Tibial nerve (tissue), 4 donors: ENCODE measurements at regions not wholly inside any gene's neighbourhood (a gene's known extent, or its start where the extent isn't known, plus 50 kb on each side); places are given as distances from the start of the nearest gene placed in this dataset.

ENCODE experiments used
- DNase-seq, 2 donors: peaks; one replicate each; pipeline ENCODE4 v3.0.0-alpha.2; 2019; ENCODE audit warnings: low spot score in 2 of 2
- H3K27ac ChIP-seq, 4 donors: fragments of 200-600 bp; sonication (generic) in 3 of 4; one replicate each; pipeline ENCODE4 v1.5.1; 2017 to 2019; ENCODE audit warnings: mild to moderate bottlenecking in 1 of 4
- H3K27me3 ChIP-seq, 2 donors: fragments of 200-600 bp; sonication (generic) in 1 of 2; one replicate each; pipeline versions ENCODE4 v1.5.1 to v1.6.0; 2017 to 2019
- H3K36me3 ChIP-seq, 3 donors: fragments of 200-600 bp; sonication (generic); one replicate each; pipeline ENCODE4 v1.5.1; 2018 to 2019
- H3K4me1 ChIP-seq, 4 donors: fragments of 200-600 bp; sonication (generic) in 3 of 4; one replicate each; pipeline ENCODE4 v1.5.1; 2017 to 2019
- H3K4me3 ChIP-seq, 4 donors: fragments of 200-600 bp; sonication (generic) in 3 of 4; one replicate each; pipeline ENCODE4 v1.5.1; 2017 to 2019; ENCODE audit warnings: mild to moderate bottlenecking in 1 of 4, moderate library complexity in 1 of 4
- H3K9me3 ChIP-seq, 4 donors: fragments of 200-600 bp; sonication (generic) in 3 of 4; one replicate each; pipeline ENCODE4 v1.5.1; 2017 to 2019
- CTCF ChIP-seq, 5 experiments: fragments of 200-600 bp in 3 of 5; fragments of 450-650 bp in 2 of 5; sonication (generic) in 3 of 5; IDR thresholded peaks; one replicate each; pipeline ENCODE4 v1.5.1; 2016 to 2019; ENCODE audit warnings: antibody characterized with exemption in 5 of 5, mild to moderate bottlenecking in 3 of 5, moderate library complexity in 2 of 5
- EP300 ChIP-seq, 2 donors: sonication (generic); formaldehyde crosslinking; IDR thresholded peaks; one replicate each; pipeline ENCODE4 v1.6.1; 2017; ENCODE audit warnings: antibody characterized with exemption in 2 of 2, mild to moderate bottlenecking in 1 of 2
- POLR2A ChIP-seq, 2 donors: fragments of 450-650 bp; IDR thresholded peaks; one replicate each; pipeline ENCODE4 v1.6.1; 2017; ENCODE audit warnings: antibody characterized with exemption in 2 of 2, mild to moderate bottlenecking in 2 of 2, moderate library complexity in 2 of 2
- WGBS, 2 donors: methylation state at CpG; one replicate each; pipeline ENCODE4 v1.1.5; 2018; 5-methylcytosine and 5-hydroxymethylcytosine counted together

- Histone ChIP-seq H3K27me3 (no peaks in the 10 kb centered on the region), H3K4me1 (peaks cover 0 to 16% (median 9%) of the 10 kb centered on the region in 4 donors), H3K27ac (no peak overlapping the region), H3K4me3 (no peak overlapping the region), H3K36me3 (no peaks in the 10 kb centered on the region), H3K9me3 (no peaks in the 10 kb centered on the region)
- no peak for DNase-seq
- TF ChIP-seq POLR2A (IDR thresholded peaks at IDR 0.05) (no peak), CTCF (IDR thresholded peaks at IDR 0.05) (no peak), EP300 (IDR thresholded peaks at IDR 0.05) (no peak)
- 83 to 91% methylated on average over 9 of the region's 9 CpGs for WGBS, 2 donors
Measured at GRCh38 chr6:43921039-43921438, 151.0 kb downstream of the VEGFA start.

GRCh38 chr6:43919774-43920173, 149.8 kb downstream of the VEGFA start:
- Histone ChIP-seq H3K27me3 (no peaks in the 10 kb centered on the region), H3K27ac (no peak overlapping the region), H3K9me3 (no peaks in the 10 kb centered on the region), H3K4me1 (peaks cover 0 to 16% (median 9%) of the 10 kb centered on the region in 4 donors), H3K36me3 (no peaks in the 10 kb centered on the region), H3K4me3 (no peak overlapping the region)
- 71 to 93% methylated on average over 2 of the region's 2 CpGs for WGBS, 2 donors
- TF ChIP-seq POLR2A (IDR thresholded peaks at IDR 0.05) (no peak), EP300 (IDR thresholded peaks at IDR 0.05) (no peak), CTCF (IDR thresholded peaks at IDR 0.05) (no peak)
- no peak for DNase-seq

DNA sequence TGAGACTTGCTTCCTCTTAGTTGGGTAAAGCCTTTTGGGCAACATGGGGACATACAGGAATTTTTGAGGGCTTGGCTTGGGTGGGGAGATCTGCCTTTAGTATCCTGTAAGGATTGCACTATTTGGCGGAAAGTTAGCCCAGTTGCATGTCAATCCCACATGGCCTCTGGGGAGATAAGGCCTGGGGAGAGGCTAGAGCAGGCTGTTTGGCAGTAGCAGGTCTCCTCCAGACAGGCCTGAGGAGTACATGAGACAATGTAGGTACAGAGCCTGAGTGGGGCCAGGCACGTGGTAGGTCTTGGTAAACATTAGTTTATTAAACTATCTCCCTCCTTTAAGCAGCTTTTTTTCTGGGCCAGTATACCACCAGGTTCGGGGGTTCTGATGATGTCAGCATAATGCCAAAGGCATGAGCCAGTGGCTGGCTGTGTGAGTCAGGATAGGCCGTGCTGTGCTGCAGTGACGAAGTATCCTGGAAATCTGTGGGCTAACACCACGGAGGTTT, 147.9 kb downstream of the VEGFA start:
- Histone ChIP-seq H3K27ac (peak overlapping the region in 1 of 4 donors; percentile 26), H3K4me1 (peaks cover 0 to 5% (median 0%) of the 10 kb centered on the region in 4 donors), H3K9me3 (no peaks in the 10 kb centered on the region), H3K27me3 (no peaks in the 10 kb centered on the region), H3K36me3 (no peaks in the 10 kb centered on the region), H3K4me3 (no peak overlapping the region)
- 81 to 92% methylated on average over 6 of the region's 6 CpGs for WGBS, 2 donors
- TF ChIP-seq POLR2A (IDR thresholded peaks at IDR 0.05) (no peak), CTCF (IDR thresholded peaks at IDR 0.05) (no peak), EP300 (IDR thresholded peaks at IDR 0.05) (no peak)
- DNase-seq, result no peak

DNA sequence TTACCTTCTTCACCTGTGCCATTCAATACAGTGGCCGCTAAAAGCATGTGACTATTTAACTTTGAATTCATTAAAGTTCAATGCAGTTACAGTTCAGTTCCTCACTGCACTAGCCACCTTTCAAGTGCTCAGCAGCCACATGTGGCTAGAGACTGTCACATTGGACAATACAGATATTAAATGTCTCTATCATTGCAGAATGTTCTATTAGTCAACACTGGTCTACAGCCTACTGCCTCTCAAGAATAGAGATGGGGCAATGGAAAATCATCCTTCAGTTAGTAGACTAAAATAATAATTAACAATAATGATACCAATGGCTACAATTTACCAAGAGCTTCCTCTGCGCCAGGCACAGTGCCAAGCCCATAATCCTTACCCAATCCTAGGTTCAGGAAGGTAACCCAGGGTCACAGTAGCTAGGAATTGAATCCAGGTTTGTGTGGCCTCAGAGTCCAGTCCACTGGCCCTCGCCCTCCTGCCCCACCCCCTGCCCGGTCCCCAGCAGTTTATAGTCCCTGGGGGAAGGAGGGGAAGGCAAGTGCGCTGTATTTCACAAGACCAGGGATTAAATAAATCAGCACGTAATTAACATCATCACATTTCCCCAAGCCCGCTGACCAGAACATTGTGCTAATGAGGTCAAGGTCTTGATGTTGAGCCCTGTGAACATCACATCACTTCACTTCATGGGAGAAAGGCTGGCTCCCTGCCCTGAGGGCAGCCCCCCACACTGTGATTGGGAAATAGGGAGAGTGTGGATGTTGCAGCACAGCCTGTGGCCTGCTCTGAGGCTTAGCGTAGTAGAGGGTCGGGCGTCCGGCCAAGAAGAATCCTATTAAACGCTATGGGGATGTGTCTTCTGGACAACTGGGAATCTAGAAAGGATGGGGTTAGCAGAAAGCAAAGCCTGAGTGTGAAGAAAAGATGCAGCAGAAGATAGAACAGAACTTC, 147.2 kb downstream of the VEGFA start:
- DNase-seq, result peak; percentile 56 to 75
- peak overlapping the region in 1 of 4 donors; percentile 26 for H3K27ac ChIP-seq
- TF ChIP-seq POLR2A (IDR thresholded peaks at IDR 0.05), result no peak
- peak in 1 of 2 donors; percentile 73 for TF ChIP-seq EP300 (IDR thresholded peaks at IDR 0.05)
- TF ChIP-seq CTCF (IDR thresholded peaks at IDR 0.05), result no peak
- no peaks in the 10 kb centered on the region for H3K9me3 ChIP-seq
- no peaks in the 10 kb centered on the region for H3K27me3 ChIP-seq
- peaks cover 0 to 5% (median 0%) of the 10 kb centered on the region in 4 donors for H3K4me1 ChIP-seq
- no peaks in the 10 kb centered on the region for H3K36me3 ChIP-seq
- 70 to 80% methylated on average over 12 of the region's 12 CpGs for WGBS, 2 donors
- H3K4me3 ChIP-seq, result no peak overlapping the region
